BLaER1 treated with 17β-estradiol and CSF1 and Interleukin-3, amounts not matched to agents 10 nM and 100 nM (cell line): ENCODE measurements at regions not wholly inside any gene's neighbourhood (a gene's known extent, or its start where the extent isn't known, plus 50 kb on each side); places are given as distances from the start of the nearest gene placed in this dataset.

ENCODE experiments used
- H3K27ac ChIP-seq, 11 experiments: shearing (Covaris generic); formaldehyde crosslinking; 2 replicates each; pipeline ENCODE4 v1.8.1; 2022
- H3K27me3 ChIP-seq, 11 experiments: shearing (Covaris generic); formaldehyde crosslinking; 2 replicates each; pipeline ENCODE4 v1.8.1; 2022
- H3K36me3 ChIP-seq, 11 experiments: shearing (Covaris generic); formaldehyde crosslinking; 2 replicates each; pipeline ENCODE4 v1.8.1; 2022
- H3K4me1 ChIP-seq, 10 experiments: shearing (Covaris generic); formaldehyde crosslinking; 2 replicates each; pipeline ENCODE4 v1.8.1; 2022
- H3K4me2 ChIP-seq, 11 experiments: shearing (Covaris generic); formaldehyde crosslinking; 2 replicates each; pipeline ENCODE4 v1.8.1; 2022
- H3K4me3 ChIP-seq, 10 experiments: shearing (Covaris generic); formaldehyde crosslinking; 2 replicates each; pipeline ENCODE4 v1.8.1; 2022
- H3K9ac ChIP-seq, 11 experiments: shearing (Covaris generic); formaldehyde crosslinking; 2 replicates each; pipeline ENCODE4 v1.8.1; 2022
- H3K9me3 ChIP-seq, 11 experiments: shearing (Covaris generic); formaldehyde crosslinking; replicated peaks in 1 of 11; 2 replicates each; pipeline ENCODE4 v1.8.1; 2022
- H4K20me1 ChIP-seq, 11 experiments: shearing (Covaris generic); formaldehyde crosslinking; 2 replicates each; pipeline ENCODE4 v1.8.1; 2022
- Cebpa-rat ChIP-seq, 11 experiments: shearing (Covaris generic); IDR thresholded peaks; 2 replicates each; pipeline ENCODE4 v1.8.1; 2022

GRCh38 chr13:50303963-50304721 is 288.9 kb downstream of the KCNRG start:
- Histone ChIP-seq H3K4me3 (no peak overlapping the region), H3K9me3 (peaks cover 6 to 36% (median 20%) of the 10 kb centered on the region in 11 experiments; a peak in 19 of 22 replicates), H3K4me1 (peaks cover 0 to 1% (median under 1%) of the 10 kb centered on the region in 10 experiments; a peak in 9 of 20 replicates), H3K9ac (no peak overlapping the region), H3K36me3 (no peaks in the 10 kb centered on the region), H4K20me1 (no peaks in the 10 kb centered on the region), H3K27me3 (no peaks in the 10 kb centered on the region), H3K4me2 (no peak overlapping the region), H3K27ac (no peak overlapping the region)
- TF ChIP-seq Cebpa-rat (IDR thresholded peaks at IDR 0.05): no peak

DNA sequence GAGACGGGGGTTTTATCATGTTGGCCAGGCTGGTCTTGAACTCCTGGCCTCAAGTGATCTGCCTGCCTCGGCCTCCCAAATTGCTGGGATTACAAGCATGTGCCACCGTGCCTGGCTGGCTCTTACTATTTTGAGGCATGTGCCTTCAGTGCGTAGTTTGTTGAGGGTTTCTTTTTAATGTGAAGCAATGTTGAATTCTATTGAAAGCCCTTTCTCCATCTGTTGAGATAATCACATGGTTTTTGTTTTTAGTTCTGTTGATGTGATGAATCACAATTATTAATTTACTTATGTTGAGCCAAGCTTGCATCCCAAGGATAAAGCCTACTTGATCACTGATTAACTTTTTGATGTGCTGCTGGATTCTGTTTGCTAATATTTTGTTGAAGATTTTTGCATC is 290.9 kb downstream of the KCNRG start:
- no peak for TF ChIP-seq Cebpa-rat (IDR thresholded peaks at IDR 0.05)
- H3K9me3 ChIP-seq: peaks cover 6 to 36% (median 20%) of the 10 kb centered on the region in 11 experiments; a peak in 19 of 22 replicates
- no peaks in the 10 kb centered on the region for H3K27me3 ChIP-seq

GRCh38 chr13:50309318-50309717 is 294.1 kb downstream of the KCNRG start:
- H3K4me2 ChIP-seq: peak overlapping the region; percentile 47 to 85 (median 67); a peak in 21 of 22 replicates
- H3K9ac ChIP-seq: no peak overlapping the region
- no peaks in the 10 kb centered on the region for H3K27me3 ChIP-seq
- no peak for TF ChIP-seq Cebpa-rat (IDR thresholded peaks at IDR 0.05)
- H4K20me1 ChIP-seq: no peaks in the 10 kb centered on the region
- H3K27ac ChIP-seq: no peak overlapping the region
- no peaks in the 10 kb centered on the region for H3K36me3 ChIP-seq
- H3K4me3 ChIP-seq: no peak overlapping the region
- H3K9me3 ChIP-seq: peaks cover 6 to 36% (median 20%) of the 10 kb centered on the region in 11 experiments; a peak in 19 of 22 replicates
- peaks cover 21 to 52% (median 44%) of the 10 kb centered on the region in 10 experiments for H3K4me1 ChIP-seq

More for the DNA sequence above, 290.9 kb downstream of the KCNRG start:
- Histone ChIP-seq H3K4me2 (no peak overlapping the region), H3K27ac (no peak overlapping the region), H3K4me1 (peaks cover 12 to 21% (median 18%) of the 10 kb centered on the region in 10 experiments), H3K4me3 (no peak overlapping the region), H3K9ac (no peak overlapping the region), H3K36me3 (no peaks in the 10 kb centered on the region), H4K20me1 (no peaks in the 10 kb centered on the region)

DNA sequence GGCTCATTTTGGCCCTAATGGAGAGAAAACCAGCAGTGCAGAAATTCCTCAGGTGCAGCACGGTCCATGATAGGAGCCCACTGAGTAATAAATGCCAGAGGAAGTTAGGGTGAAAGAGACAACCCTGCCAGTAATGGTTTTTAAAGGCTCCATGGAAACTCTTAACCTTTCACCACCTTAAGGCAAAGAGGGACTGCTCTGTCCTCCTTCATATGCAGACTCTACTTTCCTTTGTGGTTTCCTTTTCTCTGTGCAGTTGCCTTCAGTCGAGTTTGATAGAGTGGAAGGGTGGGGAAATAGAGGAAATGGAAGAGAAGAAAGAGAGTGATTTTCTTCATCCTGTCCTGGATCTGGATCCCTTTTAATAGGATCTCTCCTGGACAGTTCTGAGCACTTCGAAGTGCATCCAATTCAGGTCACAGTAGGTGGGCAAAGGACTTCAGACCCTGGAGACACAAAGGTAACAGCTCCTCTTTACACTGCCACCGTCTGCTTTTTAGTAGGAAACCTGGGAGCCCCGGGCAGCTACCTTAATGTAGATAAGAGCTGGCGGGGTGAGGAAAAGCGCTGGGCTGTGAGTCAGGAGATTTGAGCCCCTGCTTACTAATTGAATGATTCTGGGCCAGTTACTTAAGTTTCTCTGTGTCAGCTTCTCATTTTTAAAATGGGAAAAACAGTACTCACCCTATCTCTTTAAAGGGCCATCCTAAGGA is 294.8 kb downstream of the KCNRG start:
- peak overlapping the region in 2 of 10 experiments; percentile 8 to 16; a peak in 1 of 20 replicates for H3K4me3 ChIP-seq
- H3K27ac ChIP-seq: no peak overlapping the region; a peak in 1 of 22 replicates
- H3K36me3 ChIP-seq: no peaks in the 10 kb centered on the region
- TF ChIP-seq Cebpa-rat (IDR thresholded peaks at IDR 0.05): no peak
- H3K9me3 ChIP-seq: peaks cover 6 to 32% (median 20%) of the 10 kb centered on the region in 11 experiments; a peak in 19 of 22 replicates
- H3K9ac ChIP-seq: no peak overlapping the region
- H3K4me1 ChIP-seq: peaks cover 21 to 59% (median 46%) of the 10 kb centered on the region in 10 experiments
- H4K20me1 ChIP-seq: no peaks in the 10 kb centered on the region
- H3K27me3 ChIP-seq: no peaks in the 10 kb centered on the region
- H3K4me2 ChIP-seq: peak overlapping the region; percentile 47 to 85 (median 67)

- Histone ChIP-seq H3K4me2 (peak overlapping the region in 9 of 11 experiments; percentile 14 to 85 (median 60); a peak in 12 of 22 replicates), H3K9ac (no peak overlapping the region), H3K27me3 (no peaks in the 10 kb centered on the region), H3K4me3 (no peak overlapping the region; a peak in 1 of 20 replicates), H3K36me3 (no peaks in the 10 kb centered on the region), H4K20me1 (no peaks in the 10 kb centered on the region), H3K9me3 (peaks cover 6 to 25% (median 18%) of the 10 kb centered on the region in 11 experiments; a peak in 19 of 22 replicates), H3K27ac (no peak overlapping the region), H3K4me1 (peaks cover 21 to 59% (median 46%) of the 10 kb centered on the region in 10 experiments)
- TF ChIP-seq Cebpa-rat (IDR thresholded peaks at IDR 0.05): no peak
These were observed 295.5 kb downstream of the KCNRG start for GRCh38 chr13:50310734-50311133.

GRCh38 chr13:50318887-50319286 is 303.6 kb downstream of the KCNRG start:
- Histone ChIP-seq H3K4me3 (no peak overlapping the region), H3K27ac (no peak overlapping the region), H3K36me3 (no peaks in the 10 kb centered on the region), H3K4me1 (peaks cover 0 to 21% (median 4%) of the 10 kb centered on the region in 10 experiments; a peak in 11 of 20 replicates), H3K4me2 (no peak overlapping the region), H3K9ac (no peak overlapping the region), H4K20me1 (no peaks in the 10 kb centered on the region), H3K27me3 (no peaks in the 10 kb centered on the region), H3K9me3 (peaks cover 0 to 28% (median 7%) of the 10 kb centered on the region in 11 experiments; a peak in 12 of 22 replicates)
- TF ChIP-seq Cebpa-rat (IDR thresholded peaks at IDR 0.05): no peak

- Histone ChIP-seq H3K9me3 (peaks cover 0 to 29% (median 7%) of the 10 kb centered on the region in 11 experiments; a peak in 12 of 22 replicates), H3K4me2 (peak overlapping the region in 4 of 11 experiments; percentile 3 to 16 (median 10); a peak in 4 of 22 replicates), H3K9ac (no peak overlapping the region), H3K4me3 (no peak overlapping the region), H4K20me1 (no peaks in the 10 kb centered on the region), H3K4me1 (peaks cover 0 to 13% (median under 1%) of the 10 kb centered on the region in 10 experiments; a peak in 6 of 20 replicates), H3K27ac (no peak overlapping the region), H3K27me3 (no peaks in the 10 kb centered on the region), H3K36me3 (no peaks in the 10 kb centered on the region)
- TF ChIP-seq Cebpa-rat (IDR thresholded peaks at IDR 0.05): no peak
These were observed 304.5 kb downstream of the KCNRG start for GRCh38 chr13:50319635-50320255.

DNA sequence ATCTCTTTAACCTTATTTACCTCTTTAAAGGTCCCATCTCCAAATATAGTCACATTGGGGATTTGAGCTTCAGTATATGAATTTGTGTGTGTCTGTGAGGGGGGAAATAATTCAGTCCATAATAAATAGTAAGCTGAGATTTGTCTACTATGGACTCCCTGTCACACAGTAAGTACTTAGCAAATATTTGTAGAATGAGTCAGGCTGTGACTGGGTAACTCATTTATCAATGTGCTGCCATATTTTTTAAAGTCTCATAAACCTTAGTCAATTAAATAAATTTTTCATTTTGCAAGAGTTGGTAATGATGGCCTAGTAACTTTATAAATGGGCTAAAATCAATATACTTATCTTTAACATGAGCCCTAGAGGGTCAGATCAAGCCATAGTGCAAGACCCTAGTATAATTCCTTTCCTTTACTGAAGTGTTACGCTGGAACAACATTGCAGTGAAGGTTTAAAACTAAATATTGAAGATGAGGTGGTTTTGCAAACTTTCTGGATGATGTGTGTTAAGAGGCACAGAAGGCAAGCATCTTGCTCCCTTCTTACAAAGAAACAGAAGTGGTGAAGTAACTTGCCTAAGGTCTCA is 305.1 kb downstream of the KCNRG start:
- no peaks in the 10 kb centered on the region for H4K20me1 ChIP-seq
- no peaks in the 10 kb centered on the region for H3K36me3 ChIP-seq
- TF ChIP-seq Cebpa-rat (IDR thresholded peaks at IDR 0.05): no peak
- H3K4me1 ChIP-seq: peaks cover 0 to 10% (median 0%) of the 10 kb centered on the region in 10 experiments; a peak in 3 of 20 replicates
- no peak overlapping the region; a peak in 1 of 22 replicates for H3K4me2 ChIP-seq
- no peak overlapping the region for H3K4me3 ChIP-seq
- no peak overlapping the region for H3K27ac ChIP-seq
- H3K9ac ChIP-seq: no peak overlapping the region
- H3K9me3 ChIP-seq: peaks cover 0 to 29% (median 7%) of the 10 kb centered on the region in 11 experiments; a peak in 12 of 22 replicates
- H3K27me3 ChIP-seq: no peaks in the 10 kb centered on the region
